ENCODE measurements at regions not wholly inside any gene's neighbourhood (a gene's known extent, or its start where the extent isn't known, plus 50 kb on each side); places are given as distances from the start of the nearest gene placed in this dataset.

DNA sequence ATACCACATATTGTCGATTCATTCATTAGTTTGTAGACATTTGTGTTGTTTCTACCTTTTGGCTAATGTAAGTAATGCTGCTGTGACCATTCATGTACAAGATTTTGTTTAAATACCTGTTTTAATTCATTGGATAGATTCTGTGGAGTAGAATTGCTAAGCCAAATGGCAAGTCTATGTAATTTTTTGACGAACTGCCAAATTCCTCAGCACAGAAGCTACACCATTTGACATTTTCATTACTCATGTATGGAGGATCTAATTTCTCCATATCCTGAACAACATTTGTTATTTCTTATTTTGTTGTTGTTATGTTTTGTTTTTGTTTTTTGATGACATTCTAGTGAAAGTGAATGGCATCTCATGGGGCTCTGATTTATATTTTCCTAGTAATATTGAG, 1351.3 kb upstream of the SORCS1 start:
- TF ChIP-seq CTCF (IDR thresholded peaks at IDR 0.05) (no peak), EZH2 (IDR thresholded peaks at IDR 0.05; ENCODE audit: borderline replicate concordance, insufficient read depth, low read depth, low read length, poor library complexity, severe bottlenecking) (no peak)

Measured in B cell (primary cell).